Muscle of arm (tissue), 1 donor: ENCODE measurements at regions not wholly inside any gene's neighbourhood (a gene's known extent, or its start where the extent isn't known, plus 50 kb on each side); places are given as distances from the start of the nearest gene placed in this dataset.
A peak's percentile ranks its signal among the peaks of the same experiment; 100 is the strongest.

Experiments used
- DNase-seq: peaks from one replicate; pipeline ENCODE4 v3.0.0-alpha.2; 2013

GRCh38 chr18:28408528-28408927 is 231.6 kb upstream of the CDH2 start:
- DNase-seq: no peak

DNA sequence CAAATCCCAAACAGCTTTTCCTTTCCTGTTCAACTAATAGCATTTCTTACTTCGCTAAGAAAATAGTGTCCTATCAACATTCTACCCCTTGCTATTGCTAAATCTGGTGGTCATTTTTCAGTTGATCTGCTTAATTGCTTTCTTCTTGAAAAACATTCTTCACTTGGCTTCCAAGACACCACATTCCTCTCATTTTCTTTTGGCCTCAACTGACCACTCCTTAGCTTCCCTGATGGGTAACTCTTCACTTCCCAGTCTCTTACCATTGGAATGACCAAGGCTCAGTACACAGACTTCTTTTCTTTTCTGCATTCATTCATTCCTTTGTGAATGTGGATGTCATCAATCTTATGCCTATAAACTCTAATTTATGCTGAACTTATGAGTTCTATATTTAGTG is 230.8 kb upstream of the CDH2 start:
- no peak for DNase-seq

- no peak for DNase-seq
Measured at GRCh38 chr18:28406533-28406932, 229.6 kb upstream of the CDH2 start.

DNA sequence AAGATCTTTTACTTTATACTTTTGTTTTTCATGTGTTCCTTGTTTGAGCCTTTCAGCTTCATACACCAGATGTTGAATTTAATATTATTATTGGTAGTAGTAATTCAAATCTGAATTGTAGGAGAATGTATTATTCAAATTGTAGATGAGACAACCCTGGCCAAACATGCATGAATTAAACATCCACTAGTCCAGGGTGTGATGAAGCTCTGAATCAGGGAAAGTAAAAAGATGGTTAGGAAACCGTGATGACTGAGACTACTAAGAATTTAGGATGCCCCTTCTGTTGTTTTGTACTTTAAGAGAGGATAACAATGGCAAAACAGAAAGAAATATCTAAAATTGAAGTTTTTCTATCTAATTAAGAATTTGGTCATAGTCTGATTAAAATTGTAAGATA is 227.8 kb upstream of the CDH2 start:
- no peak for DNase-seq

- peak; percentile 7 for DNase-seq
Measured at GRCh38 chr18:28399781-28400362, 222.9 kb upstream of the CDH2 start.

- DNase-seq: no peak
Measured at GRCh38 chr18:28398471-28398870, 221.5 kb upstream of the CDH2 start.

DNA sequence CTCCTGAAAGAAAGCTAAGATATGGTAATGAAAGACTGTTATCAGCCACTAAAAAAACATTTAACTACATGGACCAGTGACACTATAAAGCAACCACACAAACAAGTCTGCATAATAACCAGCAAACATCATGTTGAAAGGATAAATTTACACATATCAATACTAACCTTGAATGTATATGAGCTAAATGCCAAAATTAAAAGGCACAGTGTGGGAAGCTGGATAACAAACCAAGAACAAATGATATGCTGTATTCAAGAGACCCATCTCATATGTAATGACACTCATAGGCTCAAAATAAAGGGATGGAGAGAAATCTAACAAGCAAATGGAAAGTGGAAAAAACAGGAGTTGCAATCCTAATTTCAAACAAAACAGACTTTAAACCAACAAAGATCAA is 213.1 kb upstream of the CDH2 start:
- DNase-seq: no peak

DNA sequence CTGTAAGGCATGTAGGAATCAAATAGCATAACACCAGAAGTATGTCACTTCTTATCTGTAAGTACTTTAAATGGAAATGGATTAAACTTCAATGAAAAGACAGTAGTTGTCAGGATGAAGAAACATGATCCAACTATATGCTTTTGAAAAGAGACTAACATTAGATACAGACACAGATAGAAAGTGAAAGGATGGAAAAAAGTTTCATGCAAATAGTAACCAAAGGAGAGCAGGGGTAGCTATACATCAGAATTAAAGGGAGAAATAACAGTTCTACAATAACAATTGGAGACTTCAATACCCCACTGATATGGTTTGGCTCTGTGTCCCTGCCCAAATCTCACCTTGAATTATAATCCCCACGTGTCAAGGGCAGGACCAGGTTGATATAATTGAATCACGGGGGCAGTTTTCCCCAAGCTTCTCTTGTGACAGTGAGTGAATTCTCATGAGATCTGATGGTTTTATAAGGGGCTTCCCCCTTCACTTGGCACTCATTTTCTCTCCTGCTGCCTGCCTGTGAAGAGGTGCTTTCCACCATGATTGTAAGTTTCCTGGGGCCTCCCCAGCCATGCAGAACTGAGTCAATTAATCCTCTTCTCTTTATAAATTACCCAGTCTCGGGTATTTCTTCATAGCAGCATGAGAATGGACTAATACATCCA is 205.4 kb upstream of the CDH2 start:
- DNase-seq: no peak

DNA sequence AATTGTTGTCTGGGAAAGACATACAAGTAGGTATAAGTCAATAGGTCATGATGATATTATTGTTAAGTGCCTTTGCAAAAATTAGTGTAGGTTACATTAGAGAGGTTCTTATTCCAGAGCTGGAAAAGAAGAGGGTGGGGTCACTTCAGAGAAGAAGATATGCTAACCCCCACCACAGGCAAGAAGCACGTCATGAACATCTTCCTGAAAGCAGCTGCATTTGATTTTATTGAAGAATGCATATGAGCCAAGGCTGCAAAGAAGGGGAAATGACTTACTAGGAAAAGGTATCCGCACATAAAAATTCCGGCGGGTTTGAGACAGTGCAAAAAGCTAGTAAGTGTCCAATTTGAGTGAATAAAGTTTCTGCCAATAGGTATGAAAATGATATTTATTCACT is 195.3 kb upstream of the CDH2 start:
- DNase-seq: no peak

GRCh38 chr18:28366676-28367075 is 189.7 kb upstream of the CDH2 start:
- no peak for DNase-seq

DNA sequence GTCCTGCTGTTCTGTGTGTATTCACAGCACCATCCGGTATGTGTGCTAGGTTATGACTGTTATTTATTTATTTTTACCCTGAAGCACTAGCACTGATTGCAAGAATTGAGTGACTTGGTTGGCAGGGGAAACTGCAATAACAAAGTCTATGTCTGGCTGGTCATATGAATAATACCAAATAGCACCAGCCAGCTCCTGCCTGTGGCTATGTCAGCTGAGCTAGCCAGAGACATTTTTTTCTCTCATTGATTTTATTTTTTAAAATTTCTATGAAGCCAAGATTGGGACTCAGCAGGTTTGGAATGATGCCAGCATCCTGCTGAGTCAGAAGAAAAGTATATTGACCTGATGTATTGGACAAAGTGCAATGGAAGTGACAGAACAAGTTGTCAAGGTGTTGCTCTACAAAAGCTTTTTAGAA is 188.5 kb upstream of the CDH2 start:
- no peak for DNase-seq

GRCh38 chr18:28363124-28363523 is 186.2 kb upstream of the CDH2 start:
- DNase-seq: no peak

DNA sequence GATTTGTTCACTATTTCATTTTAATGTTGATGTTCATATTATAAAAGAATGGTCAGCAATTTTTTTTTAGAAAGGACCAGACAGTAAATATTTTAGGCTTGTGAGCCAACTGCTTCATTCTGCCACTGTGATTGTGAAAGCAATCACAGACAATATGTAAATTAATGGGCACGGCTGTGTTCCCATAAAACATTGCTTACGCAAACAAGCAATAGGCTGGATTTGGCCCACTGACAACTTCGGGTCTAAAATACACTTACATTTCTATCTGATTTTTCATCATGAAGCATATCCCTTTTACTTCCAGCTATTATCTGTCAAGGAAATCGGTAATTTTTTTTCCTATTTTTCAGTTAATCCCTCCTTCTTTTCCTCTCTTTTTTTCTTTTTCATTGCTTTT is 182.2 kb upstream of the CDH2 start:
- DNase-seq: no peak

DNA sequence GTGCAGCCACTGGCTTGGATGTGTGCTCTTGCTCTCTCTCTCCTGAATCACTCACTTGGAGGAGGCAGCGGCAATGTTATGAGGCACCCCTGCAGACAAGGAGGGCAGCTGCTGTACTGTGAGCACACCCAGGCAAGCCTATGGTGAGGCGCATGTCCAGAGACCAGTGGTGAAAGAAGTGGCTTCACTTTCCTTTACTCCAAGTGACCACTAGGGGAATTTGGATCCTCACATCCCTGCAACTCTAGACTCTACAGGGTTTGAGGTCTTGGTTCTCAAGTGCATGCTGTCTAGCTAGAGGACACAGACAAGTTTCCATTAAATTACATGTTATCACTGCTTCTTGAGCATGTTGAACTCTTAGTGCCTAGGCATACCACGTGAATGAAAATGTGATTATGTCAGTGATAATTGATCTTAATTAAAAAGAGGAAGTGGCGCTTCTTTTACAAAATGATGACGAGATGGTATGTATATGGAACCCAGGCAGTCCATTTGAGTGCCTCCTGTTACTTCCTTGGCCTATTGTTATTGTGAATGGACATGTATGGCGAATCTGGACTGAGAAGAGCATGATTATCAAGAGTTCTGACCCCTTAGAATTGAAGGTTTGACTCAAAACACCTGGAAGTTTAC is 181.0 kb upstream of the CDH2 start:
- DNase-seq: no peak

DNA sequence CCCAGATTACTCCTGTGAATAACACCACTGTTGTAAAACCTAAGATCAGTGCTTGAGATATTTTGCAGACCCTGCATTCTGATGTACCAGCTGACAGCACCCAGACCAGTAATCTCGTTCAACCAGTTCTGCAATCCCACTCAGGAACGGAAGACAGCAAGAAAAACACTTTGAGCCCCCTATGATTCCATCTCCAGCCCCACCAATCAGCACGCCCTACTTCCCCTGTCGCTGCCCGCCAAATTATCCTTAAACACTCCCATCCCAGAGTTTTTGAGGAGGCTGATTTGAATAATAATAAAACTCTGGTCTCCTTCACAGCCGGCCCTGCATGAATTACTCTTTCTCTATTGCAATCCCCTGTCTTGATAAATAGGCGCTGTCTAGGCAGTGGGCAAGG is 173.9 kb upstream of the CDH2 start:
- DNase-seq: no peak

- no peak for DNase-seq
Measured at GRCh38 chr18:28342231-28342630, 165.3 kb upstream of the CDH2 start.

GRCh38 chr18:28338316-28338715 is 161.4 kb upstream of the CDH2 start:
- DNase-seq: no peak

GRCh38 chr18:28334516-28334915 is 157.6 kb upstream of the CDH2 start:
- DNase-seq: no peak

DNA sequence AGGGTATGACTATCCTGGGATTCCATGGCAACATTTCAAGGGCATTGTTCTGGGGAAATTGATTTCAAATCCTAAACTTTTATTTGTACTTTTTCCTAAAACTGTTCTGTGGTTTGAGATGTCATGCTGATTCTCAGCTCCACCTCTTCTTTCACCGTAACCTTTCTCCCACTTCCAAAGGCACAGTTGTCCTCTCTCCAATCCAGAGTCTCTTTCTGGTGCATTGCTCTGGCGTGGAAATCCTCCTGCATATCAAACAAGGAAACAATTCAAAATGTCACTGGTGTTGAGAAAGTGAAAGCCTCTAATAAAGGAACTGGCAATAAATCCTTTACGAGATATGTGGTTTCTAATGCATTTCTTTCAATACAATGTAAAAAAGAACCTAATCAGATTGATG is 155.1 kb upstream of the CDH2 start:
- DNase-seq: no peak

GRCh38 chr18:28331551-28331950 is 154.6 kb upstream of the CDH2 start:
- DNase-seq: no peak

- DNase-seq: no peak
Measured at GRCh38 chr18:28313602-28314001, 136.7 kb upstream of the CDH2 start.

- DNase-seq: no peak
Measured at GRCh38 chr18:28288784-28289183, 111.9 kb upstream of the CDH2 start.

- no peak for DNase-seq
Measured at GRCh38 chr18:28287146-28287545, 110.2 kb upstream of the CDH2 start.

DNA sequence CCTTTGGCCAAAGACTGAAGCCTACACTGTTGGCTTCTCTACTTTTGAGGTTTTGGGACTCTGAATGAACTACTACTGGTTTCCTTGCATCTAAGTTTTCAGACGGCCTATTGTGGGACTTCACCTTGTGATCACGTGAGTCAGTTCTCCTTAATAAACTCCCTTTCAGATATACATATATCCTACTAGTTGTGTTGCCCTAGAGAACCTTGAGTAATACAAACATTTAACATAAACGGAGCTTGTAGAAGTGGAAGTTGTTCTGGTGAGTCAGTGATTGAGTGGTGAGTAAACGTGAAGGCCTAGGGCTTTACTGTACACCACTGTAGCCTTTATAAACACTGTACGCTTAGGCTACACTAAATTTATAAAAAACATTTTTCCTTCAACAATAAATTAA is 107.2 kb upstream of the CDH2 start:
- DNase-seq: no peak
